ENCODE measurements at regions not wholly inside any gene's neighbourhood (a gene's known extent, or its start where the extent isn't known, plus 50 kb on each side); places are given as distances from the start of the nearest gene placed in this dataset.

GRCh38 chr11:90564531-90564930 is 341.7 kb upstream of the CHORDC1 start:
- no peak for TF ChIP-seq CTCF (IDR thresholded peaks at IDR 0.05; ENCODE audit: insufficient read depth, low read length)
- H3K4me3 ChIP-seq (ENCODE audit: low read depth, low read length), result no peak overlapping the region
- DNase-seq (ENCODE audit: low read depth), result no peak

GRCh38 chr11:90558328-90558865 is 335.5 kb upstream of the CHORDC1 start:
- TF ChIP-seq CTCF (IDR thresholded peaks at IDR 0.05; ENCODE audit: insufficient read depth, low read length), result no peak
- no peak for DNase-seq (ENCODE audit: low read depth)
- no peak overlapping the region for H3K4me3 ChIP-seq (ENCODE audit: low read depth, low read length)

GRCh38 chr11:90556606-90557005 is 333.8 kb upstream of the CHORDC1 start:
- DNase-seq (ENCODE audit: low read depth), result no peak
- H3K4me3 ChIP-seq (ENCODE audit: low read depth, low read length), result no peak overlapping the region
- no peak for TF ChIP-seq CTCF (IDR thresholded peaks at IDR 0.05; ENCODE audit: insufficient read depth, low read length)

- TF ChIP-seq CTCF (IDR thresholded peaks at IDR 0.05; ENCODE audit: insufficient read depth, low read length), result no peak
- no peak for DNase-seq (ENCODE audit: low read depth)
- no peak overlapping the region for H3K4me3 ChIP-seq (ENCODE audit: low read depth, low read length)
Measured at GRCh38 chr11:90556026-90556425, 333.2 kb upstream of the CHORDC1 start.

GRCh38 chr11:90555477-90555876 is 332.6 kb upstream of the CHORDC1 start:
- H3K4me3 ChIP-seq (ENCODE audit: low read depth, low read length), result no peak overlapping the region
- no peak for DNase-seq (ENCODE audit: low read depth)
- TF ChIP-seq CTCF (IDR thresholded peaks at IDR 0.05; ENCODE audit: insufficient read depth, low read length), result no peak

- DNase-seq (ENCODE audit: low read depth), result no peak
- TF ChIP-seq CTCF (IDR thresholded peaks at IDR 0.05; ENCODE audit: insufficient read depth, low read length), result no peak
- no peak overlapping the region for H3K4me3 ChIP-seq (ENCODE audit: low read depth, low read length)
Measured at GRCh38 chr11:90542092-90542491, 319.2 kb upstream of the CHORDC1 start.

GRCh38 chr11:90536301-90536700 is 313.5 kb upstream of the CHORDC1 start:
- DNase-seq (ENCODE audit: low read depth), result no peak
- TF ChIP-seq CTCF (IDR thresholded peaks at IDR 0.05; ENCODE audit: insufficient read depth, low read length), result no peak
- H3K4me3 ChIP-seq (ENCODE audit: low read depth, low read length), result no peak overlapping the region
